HL-60 (cell line): ENCODE measurements at regions not wholly inside any gene's neighbourhood (a gene's known extent, or its start where the extent isn't known, plus 50 kb on each side); places are given as distances from the start of the nearest gene placed in this dataset.

Experiments
- DNase-seq, 2 experiments: peaks; one replicate each; pipeline ENCODE4 v3.0.0-alpha.2; 2010 to 2020; ENCODE audit warnings: low read depth in 1 of 2, low spot score in 1 of 2
- H3K27ac ChIP-seq: fragments of 250-450 bp; sonication (Bioruptor Pico); replicated peaks from 2 replicates; pipeline ENCODE4 v1.5.1; 2020; ENCODE audit warnings: mild to moderate bottlenecking, moderate library complexity
- H3K27me3 ChIP-seq: fragments of 250-450 bp; sonication (Bioruptor Pico); 2 replicates; pipeline ENCODE4 v1.5.1; 2021; ENCODE audit warnings: mild to moderate bottlenecking, moderate library complexity; ENCODE audit not compliant: insufficient read depth, poor library complexity, severe bottlenecking
- H3K4me3 ChIP-seq: replicated peaks from 2 replicates; pipeline ENCODE4 v1.5.1; 2011; ENCODE audit warnings: mild to moderate bottlenecking, control low read depth, low read length; ENCODE audit not compliant: insufficient read depth
- CTCF ChIP-seq: IDR thresholded peaks from one replicate; pipeline ENCODE4 v1.5.1; 2011; ENCODE audit warnings: low read length, control low read depth, inconsistent platforms; ENCODE audit not compliant: insufficient read depth
- GABPA ChIP-seq: IDR thresholded peaks from 2 replicates; pipeline ENCODE4 v1.6.1; 2012; ENCODE audit warnings: low read depth
- POLR2AphosphoS5 ChIP-seq: IDR thresholded peaks from 2 replicates; pipeline ENCODE4 v1.6.1; 2012; ENCODE audit warnings: low read depth
- REST ChIP-seq: IDR thresholded peaks from 2 replicates; pipeline ENCODE4 v1.6.1; 2012; ENCODE audit warnings: low read depth; ENCODE audit not compliant: insufficient replicate concordance
- SPI1 ChIP-seq: IDR thresholded peaks from 2 replicates; pipeline ENCODE4 v1.6.1; 2012; ENCODE audit warnings: low read depth, mild to moderate bottlenecking, borderline replicate concordance

GRCh38 chr2:205914213-205915129 lies 171.5 kb downstream of the INO80D start:
- no peak for DNase-seq
- H3K4me3 ChIP-seq: no peak overlapping the region
- H3K27ac ChIP-seq: no peak overlapping the region

GRCh38 chr2:205913668-205914067 lies 172.3 kb downstream of the INO80D start:
- Histone ChIP-seq H3K27ac (no peak overlapping the region), H3K4me3 (no peak overlapping the region), H3K27me3 (peaks cover 2% of the 10 kb centered on the region)
- DNase-seq: no peak
- TF ChIP-seq SPI1: no peak
- TF ChIP-seq GABPA: no peak

More at GRCh38 chr2:205914213-205915129, 171.5 kb downstream of the INO80D start:
- peaks cover 2% of the 10 kb centered on the region for H3K27me3 ChIP-seq
- TF ChIP-seq CTCF (no peak), REST (no peak), GABPA (no peak), POLR2AphosphoS5 (no peak), SPI1 (no peak)

GRCh38 chr2:205911306-205911705 lies 174.7 kb downstream of the INO80D start:
- TF ChIP-seq POLR2AphosphoS5 (no peak), CTCF (no peak), SPI1 (no peak), REST (no peak), GABPA (no peak)
- Histone ChIP-seq H3K27ac (no peak overlapping the region), H3K27me3 (peaks cover 2% of the 10 kb centered on the region), H3K4me3 (no peak overlapping the region)
- no peak for DNase-seq

- H3K4me3 ChIP-seq: no peak overlapping the region
- DNase-seq: no peak
- no peak for TF ChIP-seq CTCF
- no peak for TF ChIP-seq POLR2AphosphoS5
- no peak for TF ChIP-seq GABPA
- H3K27ac ChIP-seq: no peak overlapping the region
- peaks cover 2% of the 10 kb centered on the region for H3K27me3 ChIP-seq
These were observed 176.8 kb downstream of the INO80D start for GRCh38 chr2:205909184-205909572.
